Body of pancreas (tissue), 4 donors: ENCODE measurements at regions not wholly inside any gene's neighbourhood (a gene's known extent, or its start where the extent isn't known, plus 50 kb on each side); places are given as distances from the start of the nearest gene placed in this dataset.
A peak's percentile ranks its signal among the peaks of the same experiment; 100 is the strongest.

Experiments used
- ATAC-seq: fragments of 150-250 bp; one replicate; pipeline ENCODE4 v1.9.1; 2016
- DNase-seq, 4 donors: peaks; one replicate each; pipeline ENCODE4 v3.0.0-alpha.2; 2019
- H3K27ac ChIP-seq, 4 donors: fragments of 200-600 bp; sonication (generic); 1 replicate in 3 of 4; 2 replicates in 1 of 4; pipeline versions ENCODE4 v1.5.1 to v1.6.1; 2016 to 2019; ENCODE audit warnings: mild to moderate bottlenecking in 1 of 4, mixed read lengths in 1 of 4, moderate library complexity in 1 of 4
- H3K27me3 ChIP-seq, 2 donors: fragments of 200-600 bp; sonication (generic); one replicate each; pipeline ENCODE4 v1.6.0; 2016; ENCODE audit warnings: mild to moderate bottlenecking in 1 of 2
- H3K36me3 ChIP-seq, 2 donors: fragments of 200-600 bp; sonication (generic); replicated peaks in 1 of 2; 2 replicates each; pipeline ENCODE4 v1.5.1; 2016; ENCODE audit warnings: low read depth in 2 of 2; ENCODE audit not compliant: insufficient read depth in 1 of 2
- H3K4me1 ChIP-seq: fragments of 200-600 bp; sonication (generic); one replicate; pipeline ENCODE4 v1.6.0; 2016
- H3K4me3 ChIP-seq, 2 donors: fragments of 200-600 bp; sonication (generic); 1 replicate in 1 of 2; 2 replicates in 1 of 2; pipeline ENCODE4 v1.5.1; 2016 to 2019
- H3K9me3 ChIP-seq, 3 donors: fragments of 200-600 bp; sonication (generic); 1 replicate in 2 of 3; 2 replicates in 1 of 3; pipeline ENCODE4 v1.5.1; 2016
- CTCF ChIP-seq, 7 experiments: fragments of 450-650 bp in 4 of 7; fragments of 200-600 bp in 3 of 7; sonication (generic) in 3 of 7; IDR thresholded peaks; one replicate each; pipeline ENCODE4 v1.5.1; 2016 to 2019; ENCODE audit warnings: antibody characterized with exemption in 7 of 7
- POLR2A ChIP-seq, 3 donors: fragments of 450-650 bp; IDR thresholded peaks; one replicate each; pipeline ENCODE4 v1.6.1; 2016; ENCODE audit warnings: antibody characterized with exemption in 3 of 3, mild to moderate bottlenecking in 2 of 3
- WGBS, 2 donors: methylation state at CpG; one replicate each; pipeline ENCODE4 v1.1.5; 2017; 5-methylcytosine and 5-hydroxymethylcytosine counted together
- intact Hi-C: fragments of 100-400 bp; cut with DNase I; formaldehyde crosslinking; loops from one replicate; pipeline ENCODE4 v1.15.1; 2023

GRCh38 chr20:17809362-17810061 lies 109.7 kb downstream of the BANF2 start:
- intact Hi-C loops, result no loop called here
- DNase-seq (peak in 1 of 4 donors; percentile 43), ATAC-seq (no peak)
- peaks cover 49% of the 10 kb centered on the region for H3K4me1 ChIP-seq
- no peaks in the 10 kb centered on the region for H3K27me3 ChIP-seq
- WGBS, 2 donors, result 53 to 70% methylated on average over 5 to 8 of the region's 8 CpGs
- H3K27ac ChIP-seq, result peak overlapping the region in 3 of 4 donors; percentile 21 to 97 (median 94)
- no peak overlapping the region for H3K4me3 ChIP-seq
- H3K36me3 ChIP-seq, result no peaks in the 10 kb centered on the region
- no peak for TF ChIP-seq POLR2A (IDR thresholded peaks at IDR 0.05)
- TF ChIP-seq CTCF (IDR thresholded peaks at IDR 0.05), result no peak
- H3K9me3 ChIP-seq, result no peaks in the 10 kb centered on the region

GRCh38 chr20:17808782-17809181 lies 109.0 kb downstream of the BANF2 start:
- no peaks in the 10 kb centered on the region for H3K36me3 ChIP-seq
- 54 to 80% methylated on average over 5 of the region's 5 CpGs for WGBS, 2 donors
- intact Hi-C loops, result no loop called here
- ATAC-seq (no peak), DNase-seq (no peak)
- no peaks in the 10 kb centered on the region for H3K27me3 ChIP-seq
- TF ChIP-seq CTCF (IDR thresholded peaks at IDR 0.05) (no peak), POLR2A (IDR thresholded peaks at IDR 0.05) (no peak)
- H3K4me3 ChIP-seq, result no peak overlapping the region
- no peaks in the 10 kb centered on the region for H3K9me3 ChIP-seq
- H3K27ac ChIP-seq, result peak overlapping the region in 3 of 4 donors; percentile 94 to 97 (median 96)
- H3K4me1 ChIP-seq, result peaks cover 50% of the 10 kb centered on the region

- no peak for ATAC-seq
- intact Hi-C loops, result no loop called here
- WGBS, 2 donors, result 49 to 50% methylated on average over 4 to 5 of the region's 5 CpGs
- DNase-seq, result peak; percentile 56 to 70 (median 62)
- TF ChIP-seq CTCF (IDR thresholded peaks at IDR 0.05) (no peak), POLR2A (IDR thresholded peaks at IDR 0.05) (no peak)
- Histone ChIP-seq H3K27ac (peak overlapping the region in 3 of 4 donors; percentile 94 to 97 (median 96)), H3K36me3 (no peaks in the 10 kb centered on the region), H3K4me3 (no peak overlapping the region), H3K4me1 (peaks cover 54% of the 10 kb centered on the region), H3K27me3 (no peaks in the 10 kb centered on the region), H3K9me3 (no peaks in the 10 kb centered on the region)
Observed at GRCh38 chr20:17808357-17808756, 108.6 kb downstream of the BANF2 start.

GRCh38 chr20:17807651-17808050 lies 107.9 kb downstream of the BANF2 start:
- DNase-seq (peak in 3 of 4 donors; percentile 43 to 49 (median 47)), ATAC-seq (no peak)
- H3K27ac ChIP-seq, result peak overlapping the region; percentile 91 to 97 (median 95)
- H3K4me1 ChIP-seq, result peaks cover 55% of the 10 kb centered on the region
- H3K4me3 ChIP-seq, result no peak overlapping the region
- no peaks in the 10 kb centered on the region for H3K36me3 ChIP-seq
- no peak for TF ChIP-seq POLR2A (IDR thresholded peaks at IDR 0.05)
- TF ChIP-seq CTCF (IDR thresholded peaks at IDR 0.05), result peak in 1 of 7 experiments; percentile 4
- 13 to 27% methylated on average over 2 of the region's 2 CpGs for WGBS, 2 donors
- intact Hi-C loops, result no loop called here
- no peaks in the 10 kb centered on the region for H3K27me3 ChIP-seq
- no peaks in the 10 kb centered on the region for H3K9me3 ChIP-seq
